ENCODE measurements at regions not wholly inside any gene's neighbourhood (a gene's known extent, or its start where the extent isn't known, plus 50 kb on each side); places are given as distances from the start of the nearest gene placed in this dataset.

GRCh38 chr5:82564963-82565362 lies 286.8 kb upstream of the RPS23 start:
- intact Hi-C loops (cut with DNase I) = no loop called here
- 100% methylated on average over 1 of the region's 1 CpG for WGBS
- Histone ChIP-seq H3K4me1 (no peaks in the 10 kb centered on the region), H3K27ac (replicated peaks in 1 of 4) (no peak overlapping the region), H3K36me3 (no peaks in the 10 kb centered on the region), H3K4me3 (no peak overlapping the region), H3K9me3 (no peaks in the 10 kb centered on the region), H3K27me3 (peaks cover 0 to 13% (median 0%) of the 10 kb centered on the region in 4 donors)
- no peak for DNase-seq (ENCODE audit: extremely low spot score)
- no peak for TF ChIP-seq EP300 (IDR thresholded peaks at IDR 0.05)
- TF ChIP-seq POLR2AphosphoS5 (IDR thresholded peaks at IDR 0.05) = no peak
- TF ChIP-seq POLR2A (IDR thresholded peaks at IDR 0.05; ENCODE audit: low read depth) = no peak
- TF ChIP-seq CTCF (IDR thresholded peaks at IDR 0.05) = no peak

GRCh38 chr5:82563745-82564144 lies 285.6 kb upstream of the RPS23 start:
- no peaks in the 10 kb centered on the region for H3K9me3 ChIP-seq
- no peaks in the 10 kb centered on the region for H3K4me1 ChIP-seq
- no peaks in the 10 kb centered on the region for H3K36me3 ChIP-seq
- DNase-seq (ENCODE audit: extremely low spot score) = no peak
- peaks cover 0 to 13% (median 0%) of the 10 kb centered on the region in 4 donors for H3K27me3 ChIP-seq
- no peak overlapping the region for H3K4me3 ChIP-seq
- no peak overlapping the region for H3K27ac ChIP-seq (replicated peaks in 1 of 4)
- intact Hi-C loops (cut with DNase I) = no loop called here
- no peak for TF ChIP-seq POLR2AphosphoS5 (IDR thresholded peaks at IDR 0.05)
- no peak for TF ChIP-seq EP300 (IDR thresholded peaks at IDR 0.05)
- TF ChIP-seq POLR2A (IDR thresholded peaks at IDR 0.05; ENCODE audit: low read depth) = no peak
- no peak for TF ChIP-seq CTCF (IDR thresholded peaks at IDR 0.05)

- TF ChIP-seq CTCF (IDR thresholded peaks at IDR 0.05) (no peak), POLR2A (IDR thresholded peaks at IDR 0.05; ENCODE audit: low read depth) (no peak), EP300 (IDR thresholded peaks at IDR 0.05) (no peak), POLR2AphosphoS5 (IDR thresholded peaks at IDR 0.05) (no peak)
- no peaks in the 10 kb centered on the region for H3K9me3 ChIP-seq
- DNase-seq (ENCODE audit: extremely low spot score) = no peak
- H3K36me3 ChIP-seq = no peaks in the 10 kb centered on the region
- H3K27me3 ChIP-seq = peaks cover 0 to 13% (median 0%) of the 10 kb centered on the region in 4 donors
- intact Hi-C loops (cut with DNase I) = no loop called here
- no peak overlapping the region for H3K4me3 ChIP-seq
- no peaks in the 10 kb centered on the region for H3K4me1 ChIP-seq
- H3K27ac ChIP-seq (replicated peaks in 1 of 4) = no peak overlapping the region
- 91% methylated on average over 4 of the region's 6 CpGs for WGBS
Measured at GRCh38 chr5:82562696-82563240, 284.6 kb upstream of the RPS23 start.

- Histone ChIP-seq H3K36me3 (no peaks in the 10 kb centered on the region), H3K9me3 (no peaks in the 10 kb centered on the region), H3K4me3 (no peak overlapping the region), H3K27ac (replicated peaks in 1 of 4) (no peak overlapping the region), H3K4me1 (no peaks in the 10 kb centered on the region), H3K27me3 (peaks cover 0 to 13% (median 0%) of the 10 kb centered on the region in 4 donors)
- no peak for DNase-seq (ENCODE audit: extremely low spot score)
- intact Hi-C loops (cut with DNase I) = no loop called here
- TF ChIP-seq CTCF (IDR thresholded peaks at IDR 0.05) (no peak), POLR2AphosphoS5 (IDR thresholded peaks at IDR 0.05) (no peak)
- WGBS = 50% methylated on average over 2 of the region's 2 CpGs
Measured at GRCh38 chr5:82561797-82562196, 283.6 kb upstream of the RPS23 start.

- H3K9me3 ChIP-seq = no peaks in the 10 kb centered on the region
- TF ChIP-seq POLR2A (IDR thresholded peaks at IDR 0.05; ENCODE audit: low read depth) = no peak
- TF ChIP-seq EP300 (IDR thresholded peaks at IDR 0.05) = no peak
- TF ChIP-seq CTCF (IDR thresholded peaks at IDR 0.05) = no peak
- no peak for TF ChIP-seq POLR2AphosphoS5 (IDR thresholded peaks at IDR 0.05)
- no peak for DNase-seq (ENCODE audit: extremely low spot score)
- WGBS = 75% methylated on average over 1 of the region's 1 CpG
- peaks cover 0 to 13% (median 0%) of the 10 kb centered on the region in 4 donors for H3K27me3 ChIP-seq
- no peaks in the 10 kb centered on the region for H3K4me1 ChIP-seq
- H3K36me3 ChIP-seq = no peaks in the 10 kb centered on the region
- intact Hi-C loops (cut with DNase I) = no loop called here
- H3K27ac ChIP-seq (replicated peaks in 1 of 4) = no peak overlapping the region
- H3K4me3 ChIP-seq = no peak overlapping the region
Measured at GRCh38 chr5:82560969-82561368, 282.8 kb upstream of the RPS23 start.
